Transverse colon (tissue), 3 donors: ENCODE measurements at regions not wholly inside any gene's neighbourhood (a gene's known extent, or its start where the extent isn't known, plus 50 kb on each side); places are given as distances from the start of the nearest gene placed in this dataset.

ENCODE experiments used
- EP300 ChIP-seq: sonication (generic); formaldehyde crosslinking; IDR thresholded peaks from one replicate; pipeline ENCODE4 v1.6.1; 2017; ENCODE audit warnings: antibody characterized with exemption, low read depth
- TF ChIP-seq, protein P1 (sequence below), 5 experiments: fragments of 200-600 bp in 3 of 5; fragments of 450-650 bp in 2 of 5; sonication (generic) in 3 of 5; IDR thresholded peaks; 1 replicate in 2 of 5; 2 replicates in 3 of 5; pipeline ENCODE4 v1.5.1; 2016 to 2017; ENCODE audit warnings: antibody characterized with exemption in 5 of 5, inconsistent platforms in 3 of 5, mild to moderate bottlenecking in 2 of 5, moderate library complexity in 1 of 5

DNA sequence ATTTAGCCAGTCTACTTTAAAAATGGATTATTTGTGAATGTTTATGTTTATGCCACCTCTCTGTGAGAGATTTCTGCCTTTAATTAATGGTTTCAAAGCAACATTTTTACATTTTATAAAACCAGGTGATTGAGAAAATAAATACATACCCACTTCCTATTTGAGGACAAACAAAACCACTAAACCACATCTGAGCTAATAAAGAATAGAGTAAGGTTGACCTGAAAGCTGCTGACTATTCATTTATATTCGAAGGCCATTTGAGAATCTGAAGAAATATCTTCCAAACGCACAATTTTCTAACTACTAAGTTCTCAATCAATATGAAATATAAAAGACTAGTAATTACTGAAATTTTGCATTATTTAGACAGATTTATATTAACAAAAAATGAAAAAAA lies 705.1 kb downstream of the XPNPEP1 start:
- no peak for TF ChIP-seq EP300
- TF ChIP-seq, protein P1, sequence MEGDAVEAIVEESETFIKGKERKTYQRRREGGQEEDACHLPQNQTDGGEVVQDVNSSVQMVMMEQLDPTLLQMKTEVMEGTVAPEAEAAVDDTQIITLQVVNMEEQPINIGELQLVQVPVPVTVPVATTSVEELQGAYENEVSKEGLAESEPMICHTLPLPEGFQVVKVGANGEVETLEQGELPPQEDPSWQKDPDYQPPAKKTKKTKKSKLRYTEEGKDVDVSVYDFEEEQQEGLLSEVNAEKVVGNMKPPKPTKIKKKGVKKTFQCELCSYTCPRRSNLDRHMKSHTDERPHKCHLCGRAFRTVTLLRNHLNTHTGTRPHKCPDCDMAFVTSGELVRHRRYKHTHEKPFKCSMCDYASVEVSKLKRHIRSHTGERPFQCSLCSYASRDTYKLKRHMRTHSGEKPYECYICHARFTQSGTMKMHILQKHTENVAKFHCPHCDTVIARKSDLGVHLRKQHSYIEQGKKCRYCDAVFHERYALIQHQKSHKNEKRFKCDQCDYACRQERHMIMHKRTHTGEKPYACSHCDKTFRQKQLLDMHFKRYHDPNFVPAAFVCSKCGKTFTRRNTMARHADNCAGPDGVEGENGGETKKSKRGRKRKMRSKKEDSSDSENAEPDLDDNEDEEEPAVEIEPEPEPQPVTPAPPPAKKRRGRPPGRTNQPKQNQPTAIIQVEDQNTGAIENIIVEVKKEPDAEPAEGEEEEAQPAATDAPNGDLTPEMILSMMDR (IDR thresholded peaks at IDR 0.05) = no peak
